ENCODE measurements at regions not wholly inside any gene's neighbourhood (a gene's known extent, or its start where the extent isn't known, plus 50 kb on each side); places are given as distances from the start of the nearest gene placed in this dataset.

DNA sequence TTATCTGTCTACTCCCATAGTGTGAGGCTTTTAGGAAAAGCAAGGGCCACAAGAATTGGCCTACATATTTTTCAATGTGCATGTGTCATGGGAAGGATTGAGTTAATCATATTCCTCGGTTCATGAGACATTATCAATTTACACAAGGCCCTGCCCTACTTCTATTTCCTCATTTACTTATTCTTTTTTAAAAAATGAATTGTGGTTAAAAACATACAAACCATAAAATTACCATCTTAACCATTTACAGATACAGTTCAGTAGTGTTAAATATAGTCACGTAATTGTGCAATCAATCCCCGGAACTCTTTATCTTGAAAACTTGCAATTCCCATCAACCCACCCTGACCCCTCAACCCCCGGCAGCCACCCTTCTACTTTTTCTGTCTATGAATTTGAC is 284.0 kb upstream of the GADL1 start:
- TF ChIP-seq, protein P1, sequence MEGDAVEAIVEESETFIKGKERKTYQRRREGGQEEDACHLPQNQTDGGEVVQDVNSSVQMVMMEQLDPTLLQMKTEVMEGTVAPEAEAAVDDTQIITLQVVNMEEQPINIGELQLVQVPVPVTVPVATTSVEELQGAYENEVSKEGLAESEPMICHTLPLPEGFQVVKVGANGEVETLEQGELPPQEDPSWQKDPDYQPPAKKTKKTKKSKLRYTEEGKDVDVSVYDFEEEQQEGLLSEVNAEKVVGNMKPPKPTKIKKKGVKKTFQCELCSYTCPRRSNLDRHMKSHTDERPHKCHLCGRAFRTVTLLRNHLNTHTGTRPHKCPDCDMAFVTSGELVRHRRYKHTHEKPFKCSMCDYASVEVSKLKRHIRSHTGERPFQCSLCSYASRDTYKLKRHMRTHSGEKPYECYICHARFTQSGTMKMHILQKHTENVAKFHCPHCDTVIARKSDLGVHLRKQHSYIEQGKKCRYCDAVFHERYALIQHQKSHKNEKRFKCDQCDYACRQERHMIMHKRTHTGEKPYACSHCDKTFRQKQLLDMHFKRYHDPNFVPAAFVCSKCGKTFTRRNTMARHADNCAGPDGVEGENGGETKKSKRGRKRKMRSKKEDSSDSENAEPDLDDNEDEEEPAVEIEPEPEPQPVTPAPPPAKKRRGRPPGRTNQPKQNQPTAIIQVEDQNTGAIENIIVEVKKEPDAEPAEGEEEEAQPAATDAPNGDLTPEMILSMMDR (IDR thresholded peaks at IDR 0.05), result no peak
- TF ChIP-seq ZFX (IDR thresholded peaks at IDR 0.05; ENCODE audit: borderline replicate concordance), result no peak
